ENCODE measurements at regions not wholly inside any gene's neighbourhood (a gene's known extent, or its start where the extent isn't known, plus 50 kb on each side); places are given as distances from the start of the nearest gene placed in this dataset.

GRCh38 chr6:145178391-145178790 is 556.9 kb downstream of the EPM2A start (continued):
- TF ChIP-seq, protein P1, sequence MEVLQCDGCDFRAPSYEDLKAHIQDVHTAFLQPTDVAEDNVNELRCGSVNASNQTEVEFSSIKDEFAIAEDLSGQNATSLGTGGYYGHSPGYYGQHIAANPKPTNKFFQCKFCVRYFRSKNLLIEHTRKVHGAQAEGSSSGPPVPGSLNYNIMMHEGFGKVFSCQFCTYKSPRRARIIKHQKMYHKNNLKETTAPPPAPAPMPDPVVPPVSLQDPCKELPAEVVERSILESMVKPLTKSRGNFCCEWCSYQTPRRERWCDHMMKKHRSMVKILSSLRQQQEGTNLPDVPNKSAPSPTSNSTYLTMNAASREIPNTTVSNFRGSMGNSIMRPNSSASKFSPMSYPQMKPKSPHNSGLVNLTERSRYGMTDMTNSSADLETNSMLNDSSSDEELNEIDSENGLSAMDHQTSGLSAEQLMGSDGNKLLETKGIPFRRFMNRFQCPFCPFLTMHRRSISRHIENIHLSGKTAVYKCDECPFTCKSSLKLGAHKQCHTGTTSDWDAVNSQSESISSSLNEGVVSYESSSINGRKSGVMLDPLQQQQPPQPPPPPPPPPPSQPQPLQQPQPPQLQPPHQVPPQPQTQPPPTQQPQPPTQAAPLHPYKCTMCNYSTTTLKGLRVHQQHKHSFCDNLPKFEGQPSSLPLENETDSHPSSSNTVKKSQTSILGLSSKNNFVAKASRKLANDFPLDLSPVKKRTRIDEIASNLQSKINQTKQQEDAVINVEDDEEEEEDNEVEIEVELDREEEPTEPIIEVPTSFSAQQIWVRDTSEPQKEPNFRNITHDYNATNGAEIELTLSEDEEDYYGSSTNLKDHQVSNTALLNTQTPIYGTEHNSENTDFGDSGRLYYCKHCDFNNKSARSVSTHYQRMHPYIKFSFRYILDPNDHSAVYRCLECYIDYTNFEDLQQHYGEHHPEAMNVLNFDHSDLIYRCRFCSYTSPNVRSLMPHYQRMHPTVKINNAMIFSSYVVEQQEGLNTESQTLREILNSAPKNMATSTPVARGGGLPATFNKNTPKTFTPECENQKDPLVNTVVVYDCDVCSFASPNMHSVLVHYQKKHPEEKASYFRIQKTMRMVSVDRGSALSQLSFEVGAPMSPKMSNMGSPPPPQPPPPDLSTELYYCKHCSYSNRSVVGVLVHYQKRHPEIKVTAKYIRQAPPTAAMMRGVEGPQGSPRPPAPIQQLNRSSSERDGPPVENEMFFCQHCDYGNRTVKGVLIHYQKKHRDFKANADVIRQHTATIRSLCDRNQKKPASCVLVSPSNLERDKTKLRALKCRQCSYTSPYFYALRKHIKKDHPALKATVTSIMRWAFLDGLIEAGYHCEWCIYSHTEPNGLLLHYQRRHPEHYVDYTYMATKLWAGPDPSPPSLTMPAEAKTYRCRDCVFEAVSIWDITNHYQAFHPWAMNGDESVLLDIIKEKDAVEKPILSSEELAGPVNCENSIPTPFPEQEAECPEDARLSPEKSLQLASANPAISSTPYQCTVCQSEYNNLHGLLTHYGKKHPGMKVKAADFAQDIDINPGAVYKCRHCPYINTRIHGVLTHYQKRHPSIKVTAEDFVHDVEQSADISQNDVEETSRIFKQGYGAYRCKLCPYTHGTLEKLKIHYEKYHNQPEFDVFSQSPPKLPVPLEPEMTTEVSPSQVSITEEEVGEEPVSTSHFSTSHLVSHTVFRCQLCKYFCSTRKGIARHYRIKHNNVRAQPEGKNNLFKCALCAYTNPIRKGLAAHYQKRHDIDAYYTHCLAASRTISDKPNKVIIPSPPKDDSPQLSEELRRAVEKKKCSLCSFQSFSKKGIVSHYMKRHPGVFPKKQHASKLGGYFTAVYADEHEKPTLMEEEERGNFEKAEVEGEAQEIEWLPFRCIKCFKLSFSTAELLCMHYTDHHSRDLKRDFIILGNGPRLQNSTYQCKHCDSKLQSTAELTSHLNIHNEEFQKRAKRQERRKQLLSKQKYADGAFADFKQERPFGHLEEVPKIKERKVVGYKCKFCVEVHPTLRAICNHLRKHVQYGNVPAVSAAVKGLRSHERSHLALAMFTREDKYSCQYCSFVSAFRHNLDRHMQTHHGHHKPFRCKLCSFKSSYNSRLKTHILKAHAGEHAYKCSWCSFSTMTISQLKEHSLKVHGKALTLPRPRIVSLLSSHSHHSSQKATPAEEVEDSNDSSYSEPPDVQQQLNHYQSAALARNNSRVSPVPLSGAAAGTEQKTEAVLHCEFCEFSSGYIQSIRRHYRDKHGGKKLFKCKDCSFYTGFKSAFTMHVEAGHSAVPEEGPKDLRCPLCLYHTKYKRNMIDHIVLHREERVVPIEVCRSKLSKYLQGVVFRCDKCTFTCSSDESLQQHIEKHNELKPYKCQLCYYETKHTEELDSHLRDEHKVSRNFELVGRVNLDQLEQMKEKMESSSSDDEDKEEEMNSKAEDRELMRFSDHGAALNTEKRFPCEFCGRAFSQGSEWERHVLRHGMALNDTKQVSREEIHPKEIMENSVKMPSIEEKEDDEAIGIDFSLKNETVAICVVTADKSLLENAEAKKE (CRISPR knock-in tag; IDR thresholded peaks at IDR 0.05), result no peak
- TF ChIP-seq EZH2phosphoT487 (IDR thresholded peaks at IDR 0.05; ENCODE audit: unreplicated experiment) (no peak), CREB1 (CRISPR knock-in tag; IDR thresholded peaks at IDR 0.05; ENCODE audit: low read depth) (no peak), POLR2AphosphoS5 (IDR thresholded peaks at IDR 0.05; ENCODE audit: low read depth) (no peak)

- Histone ChIP-seq H2AFZ (no peak overlapping the region; the same call in 1 of the 2 replicates), H3K4me3 (no peak overlapping the region), H3K4me1 (ENCODE audit: insufficient read depth) (no peaks in the 10 kb centered on the region), H3K9me2 (ENCODE audit: insufficient read depth) (no peaks in the 10 kb centered on the region), H3F3A (replicated peaks; ENCODE audit: low read depth) (no peaks in the 10 kb centered on the region), H3K27ac (ENCODE audit: low read depth) (no peak overlapping the region), H3K79me2 (replicated peaks; ENCODE audit: insufficient read depth) (no peaks in the 10 kb centered on the region), H3K36me3 (ENCODE audit: insufficient read depth) (no peaks in the 10 kb centered on the region), H3K4me2 (peak overlapping the region; percentile 42; the same call in 1 of the 2 replicates), H4K20me1 (replicated peaks; ENCODE audit: insufficient read depth) (no peaks in the 10 kb centered on the region), H3K27me3 (ENCODE audit: insufficient read depth) (no peaks in the 10 kb centered on the region)
- peak; percentile 67 for ATAC-seq
- Mint-ChIP-seq H3K4me1 (peaks cover 9% of the 10 kb centered on the region), H3K27ac (no peak overlapping the region), H3K9me3 (no peaks in the 10 kb centered on the region), H3K4me3 (no peak overlapping the region), H3K36me3 (ENCODE audit: low read depth) (no peaks in the 10 kb centered on the region), H3K27me3 (ENCODE audit: insufficient read depth, low read depth, poor library complexity) (no peaks in the 10 kb centered on the region)
- peak; percentile 17 for DNase-seq (ENCODE audit: low spot score)
- TF ChIP-seq ZNF331 (CRISPR knock-in tag; IDR thresholded peaks at IDR 0.05; ENCODE audit: low read depth) (no peak), REST (IDR thresholded peaks at IDR 0.05; ENCODE audit: unreplicated experiment) (no peak)
Measured at GRCh38 chr6:145187491-145188206, 547.7 kb downstream of the EPM2A start.

Data from GM23338 (cell line).